ENCODE measurements at regions not wholly inside any gene's neighbourhood (a gene's known extent, or its start where the extent isn't known, plus 50 kb on each side); places are given as distances from the start of the nearest gene placed in this dataset.
"Not testable (repeated sequence)": the region's sequence is repeated elsewhere in the genome, so short reads cannot be mapped to it uniquely, and the experiment has no call there.

DNA sequence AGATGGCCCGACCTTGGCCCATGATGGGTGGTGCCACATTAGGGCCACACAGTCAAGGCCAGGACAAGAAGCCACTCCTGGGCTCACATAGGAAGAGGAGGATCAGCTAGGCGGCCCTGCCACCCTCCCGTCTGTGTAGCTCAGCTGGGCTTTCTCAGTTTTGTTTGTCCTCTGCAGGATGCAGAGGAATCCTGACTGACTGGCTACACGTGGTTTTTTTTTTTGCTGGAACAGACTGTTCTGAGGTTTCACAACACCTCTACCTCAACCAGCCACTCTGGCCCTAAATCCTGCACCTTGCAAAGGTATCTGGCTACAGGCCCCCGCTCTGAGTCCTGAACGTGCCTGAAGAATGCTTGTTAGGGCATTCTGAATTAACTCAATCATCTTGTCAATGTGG, 88.3 kb upstream of the MSX2 start:
- no peak for DNase-seq (ENCODE audit: low spot score)

DNA sequence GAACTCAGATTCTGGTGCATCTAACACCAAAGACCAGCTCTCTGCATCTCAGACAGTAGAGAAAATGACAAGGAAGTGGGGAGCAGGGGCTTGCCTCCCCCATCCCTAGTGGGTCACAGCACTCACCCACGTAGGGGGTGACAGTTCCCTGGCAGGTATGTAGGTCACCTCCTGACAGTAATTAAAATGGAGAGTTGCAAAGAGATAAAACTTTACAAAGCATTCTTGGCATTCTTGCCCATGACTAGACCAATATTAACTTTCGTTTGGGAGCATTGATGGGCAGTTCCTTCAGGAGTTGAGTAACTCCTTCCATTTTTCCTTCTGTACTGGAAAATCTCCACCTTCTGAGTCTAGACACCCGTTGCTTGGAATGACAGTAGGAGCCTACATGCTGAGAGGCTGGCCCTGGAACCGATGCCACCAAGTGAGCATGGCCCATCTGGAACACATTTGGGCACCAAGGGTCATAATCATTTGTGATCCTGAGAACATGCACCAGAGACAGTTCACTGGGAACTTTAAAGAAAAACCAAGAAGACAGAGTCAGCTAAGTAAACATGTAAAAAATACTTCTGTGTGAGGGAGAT, 81.5 kb upstream of the MSX2 start:
- no peak for DNase-seq (ENCODE audit: low spot score)

DNA sequence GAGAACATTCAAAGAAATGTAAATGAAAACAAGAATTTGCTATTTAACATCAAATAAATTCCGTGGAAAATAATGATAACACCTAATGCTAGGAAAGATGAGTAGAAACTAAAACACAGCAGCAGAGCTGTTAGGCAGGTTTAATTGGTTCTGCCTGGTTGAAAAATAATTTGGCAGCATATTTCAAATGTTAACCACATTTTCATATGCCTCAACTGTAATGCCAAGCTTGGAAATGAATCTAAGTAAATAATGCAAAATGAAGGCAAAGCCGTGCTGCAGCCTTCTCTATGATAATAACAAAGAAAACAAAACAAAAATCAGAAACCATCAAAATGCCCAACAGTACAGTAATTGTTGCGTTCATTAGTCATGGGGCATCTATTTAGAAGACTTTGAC, 79.9 kb upstream of the MSX2 start:
- no peak for DNase-seq (ENCODE audit: low spot score)

DNA sequence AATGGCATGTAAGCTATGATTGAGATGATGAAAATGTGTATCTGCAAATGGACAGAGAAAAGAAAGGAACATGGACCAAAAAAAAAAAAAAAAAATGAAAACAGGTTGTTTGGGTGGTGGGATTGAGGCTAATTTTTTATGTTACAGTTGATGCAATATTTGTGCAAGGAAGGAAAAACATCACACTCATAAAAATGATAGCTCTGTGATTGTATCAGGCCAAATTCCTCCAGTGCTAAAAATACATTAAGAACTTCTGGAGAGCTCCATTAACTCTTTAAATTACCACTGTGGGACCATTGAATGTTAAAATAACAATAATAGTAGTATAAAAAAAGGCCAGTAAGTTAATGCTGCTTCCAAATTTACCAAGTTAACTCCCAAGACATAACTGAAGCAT, 79.5 kb upstream of the MSX2 start:
- no peak for DNase-seq (ENCODE audit: low spot score)

DNA sequence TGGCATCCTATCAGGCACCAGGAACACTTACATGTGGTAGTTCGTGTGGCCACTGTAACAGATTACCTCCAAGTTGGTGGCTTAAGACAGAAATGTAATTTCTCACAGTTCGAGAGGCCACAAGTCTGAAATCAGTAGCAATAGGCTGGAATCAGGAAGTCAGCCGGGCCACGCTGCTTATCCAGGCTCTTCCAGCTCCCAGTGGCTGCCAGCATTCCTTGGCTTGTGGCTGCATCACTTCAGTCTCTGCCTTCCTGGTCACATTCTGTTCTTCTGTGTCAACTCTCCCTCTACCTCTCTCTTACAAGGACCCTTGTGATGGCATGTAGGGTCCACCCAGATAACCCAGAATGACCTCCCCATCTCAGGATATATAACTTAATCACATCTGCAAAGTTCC, 78.7 kb upstream of the MSX2 start:
- no peak for DNase-seq (ENCODE audit: low spot score)

DNA sequence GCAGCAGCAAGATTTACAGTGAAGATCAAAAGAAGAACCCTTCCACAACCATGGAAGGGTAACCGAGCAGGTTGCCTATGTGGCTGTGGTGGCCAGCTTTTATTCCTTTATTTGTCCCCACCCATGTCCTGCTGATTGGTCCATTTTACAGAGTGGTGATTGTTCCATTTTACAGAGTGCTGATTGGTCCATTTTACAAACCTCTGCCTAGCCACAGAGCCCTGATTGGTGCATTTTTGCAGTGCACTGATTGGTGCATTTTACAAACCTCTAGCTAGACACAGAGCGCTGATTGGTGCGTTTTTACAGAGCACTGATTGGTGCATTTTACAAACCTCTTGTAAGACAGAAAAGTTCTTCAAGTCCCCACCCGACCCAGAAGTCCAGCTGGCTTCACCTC, 75.8 kb upstream of the MSX2 start:
- DNase-seq (ENCODE audit: low spot score) = not testable (repeated sequence)

DNA sequence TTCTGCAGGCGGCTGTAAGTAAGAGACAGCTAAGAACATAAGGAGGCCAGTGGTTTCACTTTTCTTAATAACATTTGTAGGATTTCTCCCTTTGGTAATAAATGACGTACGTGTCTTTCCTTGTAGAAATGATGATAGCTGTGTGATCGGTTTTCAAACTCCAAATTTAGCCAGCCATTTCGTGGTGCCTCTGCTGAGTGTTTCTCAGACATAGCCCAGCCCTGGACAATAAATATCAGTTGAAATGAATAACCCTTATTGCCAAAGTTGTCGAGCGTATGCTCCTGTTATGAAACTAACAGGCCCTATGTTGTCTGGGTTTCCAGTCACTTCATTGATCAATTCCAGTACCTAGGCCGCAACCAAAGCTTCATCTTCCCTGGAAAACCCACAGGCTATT, 75.0 kb upstream of the MSX2 start:
- DNase-seq (ENCODE audit: low spot score) = no peak

DNA sequence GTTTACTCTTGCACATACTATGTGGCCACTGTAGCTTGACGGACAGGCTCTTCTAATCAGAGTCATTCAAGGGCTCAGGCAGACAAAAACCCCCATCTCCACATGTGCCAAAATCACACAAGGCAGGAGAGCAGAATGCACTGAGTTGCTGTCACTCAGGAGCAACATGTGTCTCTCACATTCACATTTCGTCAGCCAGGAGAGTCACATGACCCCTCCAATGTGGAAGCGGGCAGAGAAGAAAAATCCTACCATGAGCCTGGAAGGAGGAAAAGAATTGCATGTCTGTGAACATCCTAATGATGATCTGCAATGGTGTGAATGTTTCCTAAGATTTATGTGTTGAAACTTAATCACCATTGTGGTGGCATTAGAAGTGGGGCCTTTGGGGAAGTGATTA, 69.9 kb upstream of the MSX2 start:
- DNase-seq (ENCODE audit: low spot score) = no peak

DNA sequence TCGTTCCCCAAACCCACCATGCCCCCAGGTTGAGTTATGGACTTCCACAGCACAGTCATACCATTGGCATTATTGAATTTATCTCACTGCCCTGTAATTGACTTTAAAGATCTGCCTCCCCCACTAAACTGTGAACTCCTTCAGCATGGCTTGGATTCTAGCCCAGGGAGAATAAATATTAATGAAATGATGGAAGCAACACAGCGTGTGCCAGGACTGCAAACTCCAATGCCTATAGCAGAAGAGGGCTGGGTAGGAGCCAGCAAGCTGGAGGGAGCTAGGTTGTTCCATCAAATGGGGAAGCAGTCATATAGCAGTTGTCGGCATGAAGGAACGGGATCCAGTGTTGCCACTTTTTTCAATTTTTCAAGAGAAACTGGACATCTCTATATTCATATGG, 69.0 kb upstream of the MSX2 start:
- DNase-seq (ENCODE audit: low spot score) = no peak

DNA sequence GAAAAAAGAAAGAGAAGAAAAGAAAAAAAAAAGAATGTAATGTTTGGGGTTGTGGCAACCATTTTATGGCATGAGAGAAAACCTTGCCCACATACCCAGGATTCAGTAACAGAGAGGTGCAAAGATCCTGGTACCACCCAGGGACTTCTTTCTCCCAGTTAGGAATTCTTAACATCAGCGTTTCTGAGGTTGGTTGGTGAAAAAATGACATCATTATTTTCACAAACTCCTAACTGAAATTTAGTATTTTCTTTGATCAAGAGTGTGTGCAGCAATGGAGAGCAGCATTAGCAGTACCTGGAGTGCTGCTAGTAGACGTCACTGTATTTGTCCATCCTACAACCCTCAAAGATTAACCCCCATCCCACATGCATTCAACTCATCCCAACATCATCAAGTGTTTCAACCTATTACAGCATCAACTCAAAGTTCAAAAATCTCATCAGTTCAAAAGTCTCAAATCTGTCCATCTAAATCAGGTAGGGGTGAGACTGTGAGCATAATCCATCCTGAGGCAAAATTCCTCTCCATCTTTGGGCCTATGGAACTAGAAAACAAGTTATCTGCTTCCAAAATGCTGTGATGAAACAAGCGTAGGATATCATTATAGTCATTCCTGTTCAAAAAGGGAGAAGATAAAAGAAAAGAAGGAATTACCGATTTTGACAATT, 60.1 kb upstream of the MSX2 start:
- no peak for DNase-seq (ENCODE audit: low spot score)

DNA sequence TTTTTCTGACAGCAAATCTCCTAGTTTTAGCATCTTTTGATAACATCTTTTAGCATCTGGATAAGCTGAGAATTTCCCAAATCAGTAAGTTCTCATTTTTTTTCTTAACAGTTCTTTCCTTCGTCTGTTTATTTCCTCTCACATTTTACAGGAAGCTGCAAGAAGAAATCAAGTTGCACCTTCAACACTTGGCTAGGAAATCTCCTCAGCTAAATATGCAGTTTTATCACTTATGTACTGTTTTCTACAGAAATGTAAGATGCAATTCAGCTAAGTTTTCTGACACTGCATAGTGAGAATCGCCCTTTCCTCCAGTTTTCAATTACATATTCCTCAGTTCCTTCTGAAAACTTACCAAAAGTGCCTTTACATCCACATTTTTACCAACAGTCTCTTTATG, 59.0 kb upstream of the MSX2 start:
- DNase-seq (ENCODE audit: low spot score) = no peak

DNA sequence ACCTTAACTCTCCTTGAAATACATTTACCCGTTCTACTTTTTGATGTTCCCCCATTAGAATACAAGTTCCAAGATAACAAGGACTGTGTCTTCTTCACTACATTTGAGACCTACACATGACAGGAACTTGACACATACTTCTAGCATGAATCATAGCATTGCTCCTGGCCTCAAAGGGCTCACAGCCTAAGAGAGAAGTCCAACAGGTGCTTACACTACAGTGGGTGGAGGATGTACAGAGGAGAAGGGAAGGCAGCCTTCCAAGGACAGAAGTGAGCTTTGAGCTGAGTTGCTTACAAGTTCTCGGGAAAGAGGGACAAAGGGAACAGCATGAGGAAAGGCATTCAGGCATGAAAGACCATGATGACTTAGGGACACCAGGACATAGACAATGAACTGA, 56.9 kb upstream of the MSX2 start:
- DNase-seq (ENCODE audit: low spot score) = no peak

DNA sequence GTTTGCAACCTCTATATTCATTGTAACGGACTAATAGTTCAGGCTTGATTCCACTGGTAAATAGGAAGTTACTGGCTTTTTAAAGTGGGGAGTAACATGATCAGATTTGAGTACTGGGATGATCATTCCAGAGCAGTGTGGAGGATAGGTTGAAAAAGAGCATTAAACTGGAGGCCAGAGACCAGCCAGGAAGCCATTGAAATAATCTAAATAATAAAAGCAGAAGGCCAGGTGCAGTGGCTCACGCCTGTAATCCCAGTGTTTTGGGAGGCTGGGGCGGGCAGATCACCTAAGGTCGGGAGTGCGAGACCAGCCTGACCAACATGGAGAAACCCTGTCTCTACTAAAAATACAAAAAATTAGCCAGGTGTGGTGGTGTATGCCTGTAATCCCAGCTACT, 56.0 kb upstream of the MSX2 start:
- DNase-seq (ENCODE audit: low spot score) = no peak

Measured in kidney capillary endothelial cell (primary cell).